Pancreas (tissue), 10 donors: ENCODE measurements at regions not wholly inside any gene's neighbourhood (a gene's known extent, or its start where the extent isn't known, plus 50 kb on each side); places are given as distances from the start of the nearest gene placed in this dataset.
"Not testable (repeated sequence)": the region's sequence is repeated elsewhere in the genome, so short reads cannot be mapped to it uniquely, and the experiment has no call there.

Source experiments
- ATAC-seq, 4 donors: fragments of 200-7000 bp; cut with Tn5 transposase; one replicate each; pipeline versions ENCODE4 v1.8.0 to v1.9.1; 2020; ENCODE audit warnings: mild to moderate bottlenecking in 4 of 4, moderate library complexity in 4 of 4
- DNase-seq, 6 donors: peaks; one replicate each; pipeline ENCODE4 v3.0.0-alpha.2; 2020
- FAIRE-seq: peaks from 2 replicates; lab custom pipeline; 2012; peaks lifted over from hg19 to GRCh38; lab: Jason Lieb, UNC
- H3K27ac ChIP-seq, 4 donors: fragments of 200-600 bp; sonication (generic); 1 replicate in 3 of 4; 2 replicates in 1 of 4; pipeline versions ENCODE4 v1.5.0 to v1.8.0; 2020
- H3K27me3 ChIP-seq, 4 donors: fragments of 200-600 bp; one replicate each; pipeline ENCODE4 v1.8.0; 2021
- H3K36me3 ChIP-seq, 3 donors: fragments of 200-600 bp; sonication (generic) in 1 of 3; one replicate each; pipeline versions ENCODE4 v1.5.0 to v1.8.0; 2020 to 2021
- H3K4me1 ChIP-seq, 3 donors: fragments of 200-600 bp; one replicate each; pipeline ENCODE4 v1.8.0; 2021
- H3K4me3 ChIP-seq, 4 donors: fragments of 200-600 bp; sonication (generic) in 2 of 4; one replicate each; pipeline versions ENCODE4 v1.5.0 to v1.8.0; 2020 to 2021
- H3K9me3 ChIP-seq, 4 donors: fragments of 200-600 bp; one replicate each; pipeline ENCODE4 v1.8.0; 2021
- WGBS, 2 donors: extraction: QIAGEN DNeasy Blood & Tissue Kit; methylation state at CpG; one replicate each; pipeline ENCODE4 v1.1.7; 2013; 5-methylcytosine and 5-hydroxymethylcytosine counted together
- intact Hi-C, 3 donors: fragments of 100-400 bp; cut with DNase I; formaldehyde crosslinking; loops; one replicate each; pipeline versions ENCODE4 v1.11.1 to v1.14.2; 2022
- donor health status: healthy with polysubstance abuse.
- donor health status: DM: no; HTN: no; CAD: no; lungs with moderate emphysema.
- donor health status: DM: no; HTN: no; CAD: no.
- donor health status: control.
- donor health status: control.
- donor health status: Bipolar disorder and iron deficiency.
- donor health status: DM: yes; HTN: yes; CAD: no.
- donor health status: DM: no; HTN: no; CAD: no.
- donor health status: DM: no; HTN: no; CAD: no.
- donor health status: DM: yes; HTN: yes; CAD: no.

DNA sequence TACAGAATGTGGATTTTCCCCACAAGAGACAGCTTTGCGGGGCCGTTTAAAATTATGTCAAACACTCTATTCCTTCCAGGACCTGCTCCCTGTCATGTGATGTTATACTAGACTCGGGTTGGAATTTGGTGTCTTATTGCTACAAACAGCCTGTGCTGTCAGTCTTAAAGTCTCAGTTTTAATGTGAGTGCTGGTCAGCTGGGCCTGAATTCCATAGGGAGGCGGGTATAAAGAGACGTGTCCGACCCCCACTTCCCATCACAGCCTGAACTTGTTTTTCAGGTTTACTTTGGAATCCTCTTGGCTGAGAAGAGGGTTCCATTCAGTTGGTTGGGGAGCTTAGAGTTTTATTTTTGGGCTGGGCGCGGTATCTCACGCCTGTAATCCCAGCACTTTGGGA is 146.5 kb upstream of the ZNF469 start:
- H3K27ac ChIP-seq, H3K4me3 ChIP-seq, DNase-seq, H3K9me3 ChIP-seq, intact Hi-C loops, FAIRE-seq, ATAC-seq, H3K27me3 ChIP-seq, H3K36me3 ChIP-seq: not testable (repeated sequence)
- peaks cover 0 to 14% (median 4%) of the 10 kb centered on the region in 3 donors for H3K4me1 ChIP-seq
- WGBS, 2 donors, result 49 to 65% methylated on average over 7 of the region's 9 CpGs

DNA sequence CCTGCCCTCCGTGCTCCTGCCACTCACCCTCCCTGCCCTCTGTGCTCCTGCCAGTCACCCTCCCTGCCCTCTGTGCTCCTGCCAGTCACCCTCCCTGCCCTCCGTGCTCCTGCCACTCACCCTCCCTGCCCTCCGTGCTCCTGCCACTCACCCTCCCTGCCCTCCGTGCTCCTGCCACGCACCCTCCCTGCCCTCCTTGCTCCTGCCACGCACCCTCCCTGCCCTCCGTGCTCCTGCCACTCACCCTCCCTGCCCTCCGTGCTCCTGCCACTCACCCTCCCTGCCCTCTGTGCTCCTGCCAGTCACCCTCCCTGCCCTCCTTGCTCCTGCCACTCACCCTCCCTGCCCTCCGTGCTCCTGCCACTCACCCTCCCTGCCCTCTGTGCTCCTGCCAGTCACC is 145.4 kb upstream of the ZNF469 start:
- H3K4me3 ChIP-seq, FAIRE-seq, H3K9me3 ChIP-seq, DNase-seq, ATAC-seq, intact Hi-C loops, H3K36me3 ChIP-seq, H3K27ac ChIP-seq, H3K27me3 ChIP-seq: not testable (repeated sequence)
- 54 to 73% methylated on average over 7 of the region's 9 CpGs for WGBS, 2 donors
- H3K4me1 ChIP-seq, result peaks cover 0 to 13% (median 4%) of the 10 kb centered on the region in 3 donors

DNA sequence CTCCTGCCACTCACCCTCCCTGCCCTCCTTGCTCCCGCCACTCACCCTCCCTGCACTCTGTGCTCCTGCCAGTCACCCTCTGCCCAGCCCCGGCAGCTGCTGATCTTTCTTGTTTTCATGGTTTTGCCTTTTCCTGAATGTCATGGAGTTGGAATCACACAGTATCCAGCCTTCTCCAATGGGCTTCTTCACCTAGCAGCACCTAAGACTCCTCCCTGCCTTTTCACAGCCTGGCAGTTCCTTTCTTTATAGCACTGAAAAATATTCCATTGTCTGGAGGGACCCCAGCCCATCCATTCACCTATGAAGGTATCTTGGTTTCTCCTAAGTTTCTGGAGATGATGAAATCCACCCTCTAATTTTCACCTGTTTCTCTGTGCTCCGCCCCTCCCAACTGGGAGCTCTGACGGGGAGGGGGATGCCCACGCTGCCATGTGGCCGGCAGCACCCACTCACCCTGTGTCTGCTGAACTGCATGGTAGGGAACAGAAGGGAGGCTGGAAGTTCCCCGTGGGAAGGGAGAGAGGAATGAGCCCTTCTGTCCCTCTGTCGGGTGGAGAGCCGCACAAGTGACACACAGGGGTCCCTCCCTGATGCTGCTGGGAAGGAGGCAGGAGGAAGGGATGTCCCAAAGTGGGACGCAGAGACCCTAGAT is 144.9 kb upstream of the ZNF469 start:
- FAIRE-seq, H3K36me3 ChIP-seq, intact Hi-C loops, ATAC-seq, H3K27me3 ChIP-seq, H3K4me3 ChIP-seq, H3K9me3 ChIP-seq, DNase-seq, H3K4me1 ChIP-seq: not testable (repeated sequence)
- peak overlapping the region in 2 of 4 donors; percentile 44 to 55 for H3K27ac ChIP-seq
- 52 to 65% methylated on average over 8 to 10 of the region's 10 CpGs for WGBS, 2 donors

DNA sequence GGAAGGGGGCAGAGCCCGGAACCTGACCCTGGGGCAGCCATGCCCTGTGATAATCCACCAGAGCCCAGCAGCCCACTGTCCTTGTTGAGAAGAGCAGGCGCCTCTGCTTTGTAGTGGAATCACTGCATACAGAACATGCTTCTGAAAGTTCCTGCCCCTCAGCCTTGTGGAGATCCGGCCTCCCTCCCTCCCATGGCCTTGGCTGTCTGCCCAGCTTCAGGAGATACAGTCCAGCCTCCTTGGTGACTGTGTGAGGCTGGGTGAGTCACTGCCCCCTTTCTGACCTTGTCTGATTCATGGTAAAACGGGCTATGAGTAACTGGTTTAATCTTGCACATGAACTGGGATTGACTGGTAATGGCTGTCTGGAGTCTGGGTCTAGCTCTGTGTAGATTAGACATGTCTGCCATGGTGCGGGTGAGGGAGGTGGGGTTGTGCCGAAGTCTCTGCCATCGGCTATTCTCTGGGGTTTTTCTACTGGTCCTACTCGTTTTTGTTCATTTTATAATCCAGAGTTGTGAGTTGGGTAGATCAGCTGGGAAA is 144.0 kb upstream of the ZNF469 start:
- H3K4me3 ChIP-seq, H3K27me3 ChIP-seq, intact Hi-C loops, H3K36me3 ChIP-seq, H3K9me3 ChIP-seq, H3K4me1 ChIP-seq: not testable (repeated sequence)
- peak overlapping the region in 3 of 4 donors; percentile 26 to 55 (median 44) for H3K27ac ChIP-seq
- peak; percentile 79 to 89 (median 88) for ATAC-seq
- 21 to 24% methylated on average over 4 to 6 of the region's 8 CpGs for WGBS, 2 donors
- peak; percentile 92 for FAIRE-seq
- DNase-seq, result peak; percentile 87 to 95 (median 92)

DNA sequence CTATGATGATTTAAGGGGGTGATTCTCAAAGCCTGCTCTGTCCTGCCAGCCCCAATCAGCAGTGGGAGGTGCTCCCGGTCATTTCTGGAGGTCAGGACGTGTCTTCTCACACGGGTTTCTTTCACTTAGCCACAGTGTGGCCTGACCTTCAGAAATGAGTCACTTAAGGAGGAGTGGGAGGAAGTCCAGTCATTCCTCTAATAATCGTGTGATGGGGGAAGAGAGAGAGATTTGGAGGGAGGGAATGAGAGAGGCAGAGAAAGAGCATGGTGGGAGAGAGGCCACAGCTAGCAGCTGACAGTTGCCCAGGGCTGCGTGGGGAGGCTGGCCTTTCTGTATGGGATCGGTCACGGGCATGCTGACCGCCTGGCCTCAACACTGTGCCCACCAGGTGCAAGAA is 142.6 kb upstream of the ZNF469 start:
- FAIRE-seq, intact Hi-C loops, H3K27me3 ChIP-seq, H3K27ac ChIP-seq, DNase-seq, H3K36me3 ChIP-seq, H3K4me1 ChIP-seq, ATAC-seq, H3K4me3 ChIP-seq, H3K9me3 ChIP-seq: not testable (repeated sequence)
- WGBS, 2 donors, result 63 to 72% methylated on average over 8 of the region's 8 CpGs

DNA sequence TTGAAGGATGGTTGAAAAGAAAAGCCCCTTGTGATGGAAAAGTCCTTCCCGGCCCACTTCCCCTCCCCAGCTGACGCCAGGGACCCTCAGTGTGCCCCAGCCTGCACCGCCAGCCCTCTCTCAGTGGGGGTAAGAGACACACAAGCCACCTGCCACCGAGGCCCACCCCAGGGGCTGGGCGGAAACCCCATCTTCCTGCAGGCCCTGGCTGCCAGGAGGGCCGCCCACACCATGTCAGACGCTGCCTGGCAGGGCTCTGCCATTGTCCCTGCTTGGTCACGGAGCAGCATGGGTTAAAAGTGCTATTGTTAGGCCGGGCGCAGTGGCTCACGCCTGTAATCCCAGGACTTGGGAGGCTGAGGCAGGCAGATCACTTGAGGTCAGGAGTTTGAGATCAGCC is 142.0 kb upstream of the ZNF469 start:
- intact Hi-C loops, FAIRE-seq: not testable (repeated sequence)
- peak in 1 of 6 donors; percentile 35 for DNase-seq

DNA sequence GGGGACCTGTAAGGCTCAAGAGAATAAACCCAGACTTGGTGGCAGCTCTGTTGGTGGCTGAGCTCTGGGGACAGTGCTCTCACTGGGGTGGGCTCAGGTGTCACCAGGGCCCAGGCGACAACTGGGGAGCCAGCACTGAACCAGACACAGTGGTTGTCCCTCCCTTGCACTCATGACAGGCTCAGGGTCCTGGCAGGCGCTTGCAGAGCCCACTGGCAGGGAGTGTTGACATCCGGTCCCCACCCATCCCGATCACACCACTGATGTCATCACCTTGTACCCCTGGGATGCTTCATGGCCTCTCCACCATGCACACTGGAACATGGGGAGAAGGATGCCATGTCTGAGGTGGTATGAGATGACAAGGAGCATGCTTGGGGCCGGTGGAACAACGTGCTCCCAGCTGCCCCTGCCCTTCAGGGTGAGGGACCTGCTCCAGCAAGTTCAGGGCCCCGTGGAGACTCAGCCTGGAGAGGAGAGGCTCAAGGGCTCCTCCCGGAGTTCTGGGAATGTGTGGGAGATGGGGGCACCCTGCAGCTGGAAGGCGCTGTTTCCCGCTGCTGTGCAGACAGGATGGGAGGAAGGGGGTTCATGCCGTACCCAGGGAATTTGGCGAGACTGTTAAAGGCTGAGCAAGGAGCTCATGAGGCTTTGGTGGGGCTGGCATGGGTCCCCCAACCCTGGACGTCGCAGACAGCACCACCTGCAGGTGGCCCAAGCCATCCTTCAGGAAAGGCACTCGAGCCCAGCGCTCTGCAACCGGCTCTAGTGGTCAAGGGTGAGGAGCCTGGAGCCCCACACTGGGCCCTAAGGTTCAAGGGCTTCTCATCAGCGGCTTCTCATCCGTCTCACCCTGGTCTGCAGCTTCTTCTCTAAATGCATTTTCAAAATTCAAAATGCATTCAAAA is 141.1 kb upstream of the ZNF469 start:
- H3K4me3 ChIP-seq, FAIRE-seq, H3K36me3 ChIP-seq, H3K4me1 ChIP-seq, ATAC-seq, H3K27me3 ChIP-seq, H3K27ac ChIP-seq, H3K9me3 ChIP-seq, DNase-seq, intact Hi-C loops: not testable (repeated sequence)
- WGBS, 2 donors, result 64 to 76% methylated on average over 18 to 19 of the region's 19 CpGs

More for the DNA sequence above, 142.0 kb upstream of the ZNF469 start:
- H3K4me1 ChIP-seq, H3K27me3 ChIP-seq, H3K4me3 ChIP-seq, H3K36me3 ChIP-seq, ATAC-seq, H3K27ac ChIP-seq, H3K9me3 ChIP-seq: not testable (repeated sequence)
- 63 to 82% methylated on average over 10 to 11 of the region's 11 CpGs for WGBS, 2 donors

DNA sequence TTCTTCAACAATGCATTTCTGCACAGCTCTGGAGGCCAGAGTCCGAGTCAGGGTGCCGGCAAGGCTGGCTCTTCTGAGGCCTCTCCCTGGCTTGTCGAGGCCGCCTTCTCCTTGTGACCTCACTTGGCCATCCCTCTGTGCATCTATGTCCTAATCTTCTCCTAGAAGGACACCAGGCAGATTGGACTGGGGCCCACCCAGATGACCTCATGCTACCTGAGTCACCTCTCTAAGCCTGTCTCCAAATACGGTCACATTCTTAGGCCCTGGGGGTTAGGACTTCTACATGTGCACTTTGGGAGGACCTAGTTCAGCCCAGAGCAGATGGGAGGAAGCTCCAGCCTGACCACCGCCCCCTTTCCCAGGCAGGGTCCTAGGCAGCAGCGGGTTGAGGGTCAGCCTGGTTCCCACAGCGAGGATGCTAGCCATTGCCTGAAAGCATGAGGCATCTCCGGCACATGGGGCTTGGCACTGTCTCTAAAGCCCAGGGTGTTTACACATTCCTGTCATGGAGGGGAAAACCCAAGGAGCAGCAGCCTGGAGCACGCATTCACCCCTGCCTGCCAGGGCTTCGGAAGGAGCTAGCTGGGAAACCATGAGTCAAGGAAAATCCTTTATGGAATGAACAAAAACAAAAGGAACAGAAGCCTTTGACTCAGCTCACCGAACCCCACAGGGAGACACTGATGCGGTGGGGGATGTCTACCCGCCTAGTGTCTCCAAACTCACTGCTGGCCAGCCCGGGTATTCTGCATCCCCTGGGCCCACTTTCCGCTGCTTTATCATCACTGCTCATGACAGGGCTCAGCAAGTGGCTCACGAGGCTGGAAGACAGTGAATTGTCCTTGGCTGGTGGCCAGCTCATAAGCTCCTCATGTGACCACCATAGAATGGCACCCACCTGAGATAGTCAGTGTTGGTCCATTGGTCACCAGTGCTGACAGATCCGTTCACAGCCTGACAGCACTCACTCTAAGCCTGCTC is 140.2 kb upstream of the ZNF469 start:
- FAIRE-seq, H3K4me1 ChIP-seq, intact Hi-C loops, H3K27me3 ChIP-seq, DNase-seq, H3K36me3 ChIP-seq, H3K4me3 ChIP-seq, H3K9me3 ChIP-seq: not testable (repeated sequence)
- 64 to 69% methylated on average over 17 to 18 of the region's 18 CpGs for WGBS, 2 donors
- ATAC-seq, result peak in 2 of 4 donors; percentile 31 to 50
- peak overlapping the region in 1 of 4 donors; percentile 39 for H3K27ac ChIP-seq

DNA sequence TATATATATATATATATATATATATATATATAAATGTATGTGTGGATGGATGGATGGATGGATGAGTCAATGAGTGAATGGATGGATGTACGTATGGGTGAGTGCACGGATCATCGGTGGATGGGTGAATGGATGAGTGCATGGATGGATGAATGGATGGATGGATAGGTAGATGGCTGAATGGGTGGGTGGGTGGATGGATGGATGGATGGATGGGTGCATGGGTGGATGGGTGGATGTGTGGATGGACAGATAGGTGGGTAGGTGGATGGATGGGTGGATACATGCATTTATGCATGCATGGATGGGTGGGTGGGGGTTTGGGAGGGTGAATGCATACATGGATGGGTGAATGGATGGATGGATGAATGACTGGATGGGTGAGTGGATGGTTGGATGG is 138.8 kb upstream of the ZNF469 start:
- H3K27ac ChIP-seq, ATAC-seq, DNase-seq, H3K9me3 ChIP-seq, H3K4me1 ChIP-seq, H3K4me3 ChIP-seq, H3K27me3 ChIP-seq, FAIRE-seq, H3K36me3 ChIP-seq, intact Hi-C loops: not testable (repeated sequence)
- 75 to 80% methylated on average over 3 of the region's 3 CpGs for WGBS, 2 donors

DNA sequence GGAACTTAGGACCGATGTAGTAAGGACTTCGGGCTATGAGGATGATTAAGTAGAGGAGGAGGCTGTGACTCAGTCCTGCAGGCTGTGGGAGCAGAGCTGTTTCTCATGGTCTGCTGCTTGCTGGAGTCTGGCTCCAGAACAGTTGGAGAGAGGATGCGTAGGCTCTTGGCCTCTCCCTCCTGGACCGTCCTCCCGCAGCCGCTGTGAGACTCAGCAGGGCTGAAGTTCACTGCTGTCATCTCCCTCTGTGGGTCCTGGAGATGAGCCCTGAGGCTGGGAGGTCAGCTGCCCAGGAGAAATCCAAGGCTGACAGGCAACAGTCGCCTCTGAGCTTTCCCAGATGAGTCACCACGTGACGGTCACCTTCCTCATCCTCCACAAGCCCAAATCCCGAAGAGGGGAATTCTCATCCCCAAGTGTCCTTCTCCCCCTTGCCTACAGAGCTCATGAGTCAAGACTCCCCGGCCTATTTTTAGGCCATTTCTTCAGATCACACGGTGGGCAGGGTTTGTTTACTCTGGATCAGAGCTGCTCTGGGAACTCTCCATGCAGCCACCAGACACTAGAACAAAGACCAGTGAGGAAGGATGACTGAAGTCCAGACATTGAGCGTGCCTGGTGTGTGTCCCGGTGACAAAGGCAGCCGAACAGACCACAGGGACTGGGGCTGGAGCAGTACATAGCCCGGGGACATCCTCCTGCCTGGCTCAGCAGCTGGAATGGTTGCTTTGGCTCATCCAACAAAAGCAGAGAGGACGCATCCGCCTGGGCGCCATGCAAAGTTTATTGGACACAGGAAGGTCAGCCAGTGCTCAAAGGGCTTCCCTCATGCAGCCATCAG is 137.3 kb upstream of the ZNF469 start:
- H3K4me1 ChIP-seq, H3K27ac ChIP-seq, H3K4me3 ChIP-seq, H3K27me3 ChIP-seq, H3K36me3 ChIP-seq, FAIRE-seq, H3K9me3 ChIP-seq, intact Hi-C loops: not testable (repeated sequence)
- peak in 3 of 4 donors; percentile 60 to 67 (median 65) for ATAC-seq
- peak in 2 of 6 donors; percentile 35 to 56 for DNase-seq
- WGBS, 2 donors, result 48 to 64% methylated on average over 16 to 19 of the region's 19 CpGs
